ENCODE measurements at regions not wholly inside any gene's neighbourhood (a gene's known extent, or its start where the extent isn't known, plus 50 kb on each side); places are given as distances from the start of the nearest gene placed in this dataset.

GRCh38 chr4:26020881-26021280 lies 106.9 kb downstream of the SMIM20 start:
- no peak for DNase-seq

- DNase-seq = no peak
Observed at GRCh38 chr4:26021417-26022345, 107.7 kb downstream of the SMIM20 start.

- no peak for DNase-seq
Observed at GRCh38 chr4:26022346-26023202, 108.6 kb downstream of the SMIM20 start.

GRCh38 chr4:26023203-26023972 lies 109.4 kb downstream of the SMIM20 start:
- no peak for DNase-seq

- no peak for DNase-seq
Observed at GRCh38 chr4:26024079-26024478, 110.1 kb downstream of the SMIM20 start.

GRCh38 chr4:26028133-26028792 lies 114.2 kb downstream of the SMIM20 start:
- no peak for DNase-seq

GRCh38 chr4:26028793-26029567 lies 115.0 kb downstream of the SMIM20 start:
- DNase-seq = peak; percentile 54

- DNase-seq = no peak
Observed at GRCh38 chr4:26029568-26030131, 115.6 kb downstream of the SMIM20 start.

- DNase-seq = no peak
Observed at GRCh38 chr4:26030260-26030667, 116.2 kb downstream of the SMIM20 start.

- no peak for DNase-seq
Observed at GRCh38 chr4:26030780-26031179, 116.8 kb downstream of the SMIM20 start.

GRCh38 chr4:26031704-26032103 lies 117.7 kb downstream of the SMIM20 start:
- no peak for DNase-seq

- no peak for DNase-seq
Observed at GRCh38 chr4:26032142-26032541, 118.1 kb downstream of the SMIM20 start.

- DNase-seq = no peak
Observed at GRCh38 chr4:26032630-26033317, 118.8 kb downstream of the SMIM20 start.

GRCh38 chr4:26033389-26033788 lies 119.4 kb downstream of the SMIM20 start:
- DNase-seq = no peak

- no peak for DNase-seq
Observed at GRCh38 chr4:26034849-26035248, 120.8 kb downstream of the SMIM20 start.

GRCh38 chr4:26035921-26036320 lies 121.9 kb downstream of the SMIM20 start:
- no peak for DNase-seq

- DNase-seq = no peak
Observed at GRCh38 chr4:26039639-26040359, 125.8 kb downstream of the SMIM20 start.

- DNase-seq = no peak
Observed at GRCh38 chr4:26044524-26044923, 130.5 kb downstream of the SMIM20 start.

- no peak for DNase-seq
Observed at GRCh38 chr4:26044983-26045382, 131.0 kb downstream of the SMIM20 start.

- no peak for DNase-seq
Observed at GRCh38 chr4:26047795-26048194, 133.8 kb downstream of the SMIM20 start.

Measured in CD4-positive, alpha-beta T cell treated with Interleukin-12 subunit alpha and Interleukin-12 subunit beta, for 1 hour (primary cell).